HG02981 (cell line): ENCODE measurements at regions not wholly inside any gene's neighbourhood (a gene's known extent, or its start where the extent isn't known, plus 50 kb on each side); places are given as distances from the start of the nearest gene placed in this dataset.
A peak's percentile ranks its signal among the peaks of the same experiment; 100 is the strongest.
"Not testable (repeated sequence)": the region's sequence is repeated elsewhere in the genome, so short reads cannot be mapped to it uniquely, and the experiment has no call there.

ENCODE experiments used
- ATAC-seq: cut with Tn5 transposase; IDR thresholded peaks from one replicate; pipeline ENCODE4 v1.9.1; 2021; ENCODE audit warnings: mild to moderate bottlenecking, moderate library complexity; ENCODE audit not compliant: unreplicated experiment

- no peak for ATAC-seq
Observed at GRCh38 chr4:127224556-127224955, 408.2 kb upstream of the INTU start.

- ATAC-seq, result no peak
Observed at GRCh38 chr4:127229855-127230608, 402.7 kb upstream of the INTU start.

GRCh38 chr4:127236889-127237288 lies 395.9 kb upstream of the INTU start:
- ATAC-seq, result no peak

- ATAC-seq, result no peak
Observed at GRCh38 chr4:127237581-127237980, 395.2 kb upstream of the INTU start.

GRCh38 chr4:127238956-127239475 lies 393.7 kb upstream of the INTU start:
- no peak for ATAC-seq

GRCh38 chr4:127239902-127240763 lies 392.6 kb upstream of the INTU start:
- no peak for ATAC-seq

- no peak for ATAC-seq
Observed at GRCh38 chr4:127240764-127241105, 392.0 kb upstream of the INTU start.

GRCh38 chr4:127244515-127244914 lies 388.2 kb upstream of the INTU start:
- no peak for ATAC-seq

- no peak for ATAC-seq
Observed at GRCh38 chr4:127246963-127247952, 385.5 kb upstream of the INTU start.

GRCh38 chr4:127249066-127249766 lies 383.5 kb upstream of the INTU start:
- no peak for ATAC-seq

- ATAC-seq, result no peak
Observed at GRCh38 chr4:127249767-127250108, 383.0 kb upstream of the INTU start.

- peak; percentile 57 for ATAC-seq
Observed at GRCh38 chr4:127250577-127250976, 382.2 kb upstream of the INTU start.

- ATAC-seq, result peak; percentile 58
Observed at GRCh38 chr4:127251423-127251822, 381.3 kb upstream of the INTU start.

- no peak for ATAC-seq
Observed at GRCh38 chr4:127256500-127256899, 376.3 kb upstream of the INTU start.

GRCh38 chr4:127261476-127261875 lies 371.3 kb upstream of the INTU start:
- no peak for ATAC-seq

- no peak for ATAC-seq
Observed at GRCh38 chr4:127268367-127268766, 364.4 kb upstream of the INTU start.

- ATAC-seq, result not testable (repeated sequence)
Observed at GRCh38 chr4:127277023-127277422, 355.7 kb upstream of the INTU start.

- ATAC-seq, result no peak
Observed at GRCh38 chr4:127284236-127284635, 348.5 kb upstream of the INTU start.

GRCh38 chr4:127291316-127291715 lies 341.4 kb upstream of the INTU start:
- ATAC-seq, result no peak

- ATAC-seq, result no peak
Observed at GRCh38 chr4:127293496-127293895, 339.3 kb upstream of the INTU start.
